Progenitor cell of endocrine pancreas (in vitro differentiated cells): ENCODE measurements at regions not wholly inside any gene's neighbourhood (a gene's known extent, or its start where the extent isn't known, plus 50 kb on each side); places are given as distances from the start of the nearest gene placed in this dataset.

Experiments
- DNase-seq: peaks from one replicate; pipeline ENCODE4 v3.0.0; 2021; ENCODE audit warnings: low spot score; ENCODE audit not compliant: unreplicated experiment
- H3K27ac Mint-ChIP-seq: 2 replicates; pipeline ENCODE4 v1.8.0; 2021; ENCODE audit warnings: mild to moderate bottlenecking, moderate library complexity, mixed read lengths
- H3K27me3 Mint-ChIP-seq: 2 replicates; pipeline ENCODE4 v1.8.0; 2021; ENCODE audit warnings: mixed read lengths
- H3K36me3 Mint-ChIP-seq: 2 replicates; pipeline ENCODE4 v1.8.0; 2022; ENCODE audit warnings: mixed read lengths; ENCODE audit not compliant: insufficient read depth
- H3K4me1 Mint-ChIP-seq: 2 replicates; pipeline ENCODE4 v1.8.0; 2021; ENCODE audit warnings: low read depth, mixed read lengths
- H3K4me3 Mint-ChIP-seq: 2 replicates; pipeline ENCODE4 v1.8.0; 2021; ENCODE audit warnings: low read depth, mild to moderate bottlenecking, moderate library complexity, mixed read lengths
- H3K9me3 Mint-ChIP-seq: 2 replicates; pipeline ENCODE4 v1.8.0; 2021; ENCODE audit warnings: low read depth, mixed read lengths
- TF ChIP-seq, protein P1 (sequence below): fragments of 200-600 bp; sonication (generic); IDR thresholded peaks from one replicate; pipeline ENCODE4 v1.5.0; 2021; ENCODE audit warnings: antibody characterized with exemption, mild to moderate bottlenecking; ENCODE audit not compliant: unreplicated experiment

DNA sequence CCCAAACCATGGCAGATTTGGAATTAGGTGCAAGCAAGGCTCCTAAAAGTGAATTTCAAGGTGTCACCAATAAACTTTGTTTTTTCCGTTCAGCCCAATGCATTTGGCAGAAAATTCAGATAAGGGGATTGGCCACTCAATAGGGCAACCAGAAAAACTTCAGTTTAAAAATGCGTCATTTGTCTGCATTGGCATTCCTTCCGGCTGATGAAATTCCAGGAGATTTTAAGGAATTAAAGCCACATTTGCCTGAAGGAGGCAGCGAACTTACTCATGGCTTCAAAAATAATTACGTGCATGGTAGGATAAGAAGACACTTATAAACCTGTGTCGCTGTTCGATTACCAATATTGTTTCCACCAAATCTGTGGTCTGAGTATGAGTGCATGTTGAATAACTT lies 151.9 kb downstream of the SALL1 start:
- DNase-seq: no peak
- no peak overlapping the region for H3K4me3 Mint-ChIP-seq
- H3K27me3 Mint-ChIP-seq: peaks cover 12% of the 10 kb centered on the region
- H3K9me3 Mint-ChIP-seq: no peaks in the 10 kb centered on the region
- H3K4me1 Mint-ChIP-seq: peaks cover 7% of the 10 kb centered on the region
- TF ChIP-seq, protein P1, sequence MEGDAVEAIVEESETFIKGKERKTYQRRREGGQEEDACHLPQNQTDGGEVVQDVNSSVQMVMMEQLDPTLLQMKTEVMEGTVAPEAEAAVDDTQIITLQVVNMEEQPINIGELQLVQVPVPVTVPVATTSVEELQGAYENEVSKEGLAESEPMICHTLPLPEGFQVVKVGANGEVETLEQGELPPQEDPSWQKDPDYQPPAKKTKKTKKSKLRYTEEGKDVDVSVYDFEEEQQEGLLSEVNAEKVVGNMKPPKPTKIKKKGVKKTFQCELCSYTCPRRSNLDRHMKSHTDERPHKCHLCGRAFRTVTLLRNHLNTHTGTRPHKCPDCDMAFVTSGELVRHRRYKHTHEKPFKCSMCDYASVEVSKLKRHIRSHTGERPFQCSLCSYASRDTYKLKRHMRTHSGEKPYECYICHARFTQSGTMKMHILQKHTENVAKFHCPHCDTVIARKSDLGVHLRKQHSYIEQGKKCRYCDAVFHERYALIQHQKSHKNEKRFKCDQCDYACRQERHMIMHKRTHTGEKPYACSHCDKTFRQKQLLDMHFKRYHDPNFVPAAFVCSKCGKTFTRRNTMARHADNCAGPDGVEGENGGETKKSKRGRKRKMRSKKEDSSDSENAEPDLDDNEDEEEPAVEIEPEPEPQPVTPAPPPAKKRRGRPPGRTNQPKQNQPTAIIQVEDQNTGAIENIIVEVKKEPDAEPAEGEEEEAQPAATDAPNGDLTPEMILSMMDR: no peak
- no peaks in the 10 kb centered on the region for H3K36me3 Mint-ChIP-seq
- no peak overlapping the region for H3K27ac Mint-ChIP-seq

DNA sequence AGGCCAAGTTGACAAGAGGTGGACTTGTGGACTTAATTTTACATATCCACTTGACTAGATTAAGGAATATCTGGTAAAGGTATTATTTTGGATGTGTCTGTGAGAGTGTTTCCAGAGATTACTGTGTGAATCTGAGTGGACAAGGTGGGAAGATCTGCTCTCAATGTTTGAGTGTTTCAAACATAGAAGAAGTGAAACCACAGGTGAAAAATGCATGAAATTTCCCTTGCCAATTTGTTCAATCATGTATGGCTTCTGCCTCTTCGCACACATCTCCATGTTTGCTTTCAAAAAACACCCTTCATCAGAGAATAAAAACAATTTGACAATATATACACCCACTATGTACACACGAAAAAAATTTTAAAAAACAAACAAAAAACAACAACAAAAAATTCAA lies 152.7 kb downstream of the SALL1 start:
- H3K27ac Mint-ChIP-seq: no peak overlapping the region
- no peaks in the 10 kb centered on the region for H3K36me3 Mint-ChIP-seq
- no peaks in the 10 kb centered on the region for H3K9me3 Mint-ChIP-seq
- peaks cover 7% of the 10 kb centered on the region for H3K4me1 Mint-ChIP-seq
- DNase-seq: no peak
- TF ChIP-seq, protein P1: no peak
- H3K27me3 Mint-ChIP-seq: peaks cover 12% of the 10 kb centered on the region
- H3K4me3 Mint-ChIP-seq: no peak overlapping the region

DNA sequence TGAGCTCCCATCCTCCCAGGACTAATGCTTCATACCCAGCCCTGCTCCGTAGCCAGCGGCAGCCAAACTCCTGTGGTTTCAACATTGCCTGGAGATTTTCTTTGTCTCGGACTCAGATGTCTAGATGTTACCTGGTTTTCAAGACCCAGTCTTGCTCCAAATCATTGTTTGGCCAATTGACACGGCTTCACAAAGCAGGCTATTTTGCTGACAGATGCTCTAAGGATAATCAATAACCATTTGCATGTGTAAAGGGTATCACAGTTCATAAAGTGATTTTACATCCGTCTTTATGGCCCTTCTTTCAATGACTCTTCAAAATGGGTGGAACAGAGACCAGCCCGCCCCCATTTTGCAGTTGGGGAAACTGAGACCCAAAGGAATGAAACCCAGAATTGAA lies 153.4 kb downstream of the SALL1 start:
- H3K4me3 Mint-ChIP-seq: no peak overlapping the region
- no peaks in the 10 kb centered on the region for H3K36me3 Mint-ChIP-seq
- H3K27me3 Mint-ChIP-seq: peaks cover 17% of the 10 kb centered on the region
- no peak overlapping the region for H3K27ac Mint-ChIP-seq
- no peak for DNase-seq
- TF ChIP-seq, protein P1: no peak
- H3K9me3 Mint-ChIP-seq: no peaks in the 10 kb centered on the region
- peaks cover 7% of the 10 kb centered on the region for H3K4me1 Mint-ChIP-seq

DNA sequence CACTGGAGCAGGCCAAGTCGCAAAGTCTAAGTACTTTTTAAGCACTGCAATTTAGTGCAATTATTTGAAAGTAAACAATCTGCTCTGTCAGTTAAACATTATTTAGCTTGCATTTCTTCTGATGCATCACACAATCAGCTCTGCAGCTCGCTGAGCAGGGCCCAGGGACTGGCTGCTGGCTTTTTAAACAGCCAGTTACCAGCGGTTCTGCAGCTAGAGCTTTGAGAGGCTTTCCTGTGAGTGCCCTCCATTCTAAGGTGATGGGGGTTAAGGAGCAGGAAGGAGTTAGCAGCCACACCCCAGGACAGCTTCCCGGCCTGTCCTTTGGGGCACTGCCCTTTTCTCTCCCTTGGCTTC lies 154.3 kb downstream of the SALL1 start:
- no peak for DNase-seq
- H3K4me3 Mint-ChIP-seq: no peak overlapping the region
- TF ChIP-seq, protein P1: no peak

DNA sequence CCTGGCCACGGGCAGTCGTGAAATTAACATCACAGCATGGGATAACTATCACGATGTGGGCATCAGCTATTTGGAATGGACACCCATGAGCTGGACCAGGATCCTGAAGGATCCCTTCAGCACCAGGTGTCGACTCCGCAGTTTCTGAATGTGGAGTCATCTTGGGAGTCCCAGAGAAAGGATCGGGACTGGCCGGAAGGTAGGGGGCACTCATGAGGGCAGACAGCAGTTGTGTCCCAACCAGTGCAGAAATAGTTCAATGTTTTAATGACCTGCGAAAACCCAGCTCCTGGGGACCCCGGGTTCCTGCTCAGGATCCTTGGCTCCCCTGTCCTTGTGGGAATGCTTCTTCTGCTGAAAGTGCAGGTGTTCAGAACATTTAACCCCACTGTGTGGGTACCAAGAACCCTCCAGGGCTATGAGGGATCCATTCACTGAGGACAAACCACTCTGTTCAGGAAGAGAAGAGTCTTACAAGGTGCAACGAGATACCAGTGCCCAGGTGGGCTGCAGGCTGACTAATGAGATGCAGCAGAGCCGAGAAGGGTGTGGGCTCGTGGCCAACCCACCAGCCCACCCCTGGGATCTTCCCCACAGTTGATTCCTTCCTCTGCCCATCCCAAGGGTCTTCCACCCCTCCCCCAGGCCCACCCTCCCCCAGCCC lies 154.8 kb downstream of the SALL1 start:
- Mint-ChIP-seq H3K4me1 (peaks cover 7% of the 10 kb centered on the region), H3K27me3 (peaks cover 17% of the 10 kb centered on the region), H3K36me3 (no peaks in the 10 kb centered on the region), H3K27ac (no peak overlapping the region), H3K9me3 (no peaks in the 10 kb centered on the region), H3K4me3 (no peak overlapping the region)
- no peak for DNase-seq
- TF ChIP-seq, protein P1: no peak

More for the DNA sequence above, 154.3 kb downstream of the SALL1 start:
- Mint-ChIP-seq H3K4me1 (peaks cover 7% of the 10 kb centered on the region), H3K9me3 (no peaks in the 10 kb centered on the region), H3K27me3 (peaks cover 17% of the 10 kb centered on the region), H3K27ac (no peak overlapping the region), H3K36me3 (no peaks in the 10 kb centered on the region)
